NCI-H82 treated with DMSO at 0.1 percent for 48 hours (cell line): ENCODE measurements at regions not wholly inside any gene's neighbourhood (a gene's known extent, or its start where the extent isn't known, plus 50 kb on each side); places are given as distances from the start of the nearest gene placed in this dataset.
"Not testable (repeated sequence)": the region's sequence is repeated elsewhere in the genome, so short reads cannot be mapped to it uniquely, and the experiment has no call there.

Source experiments
- DNase-seq: peaks from one replicate; lab custom pipeline; 2025; ENCODE audit not compliant: unreplicated experiment; lab: John Stamatoyannopoulos, UW

DNA sequence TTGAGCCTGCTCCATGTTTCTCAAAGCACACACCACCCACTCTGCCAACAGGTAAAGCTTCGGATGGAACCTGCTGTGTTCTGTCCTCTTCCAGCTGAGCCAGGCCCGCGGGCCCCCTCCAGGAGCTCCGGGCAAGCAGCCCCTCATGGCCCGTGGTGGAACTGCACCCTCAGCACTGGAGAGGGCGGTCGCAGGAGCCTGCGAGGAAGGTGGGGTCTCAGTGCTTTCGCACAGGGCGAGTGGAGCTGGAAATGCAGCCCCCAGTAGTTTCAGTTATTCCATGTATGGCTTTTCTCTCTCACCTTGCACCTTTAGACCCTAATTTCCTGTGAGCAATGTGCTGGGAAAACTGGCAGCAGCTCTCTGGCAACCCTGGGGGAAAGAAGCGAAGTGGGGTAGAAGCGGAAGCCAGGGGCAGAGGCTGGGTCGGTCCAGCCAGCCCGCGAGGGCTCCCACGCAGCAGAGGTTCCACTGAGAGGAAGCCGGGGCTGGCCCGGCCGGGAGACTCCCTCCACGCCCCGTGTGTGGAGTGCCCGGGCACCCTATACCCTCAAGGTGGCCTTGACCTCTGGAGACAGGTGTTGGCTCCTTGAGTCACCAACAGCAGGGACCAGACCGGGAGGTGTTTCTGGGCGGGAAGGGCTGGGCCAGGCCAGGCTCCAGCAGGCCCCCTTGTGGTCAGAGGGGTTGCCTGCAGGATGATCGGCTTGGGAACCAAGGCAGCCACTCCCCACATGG is 119.9 kb upstream of the TMEM45B start:
- no peak for DNase-seq

DNA sequence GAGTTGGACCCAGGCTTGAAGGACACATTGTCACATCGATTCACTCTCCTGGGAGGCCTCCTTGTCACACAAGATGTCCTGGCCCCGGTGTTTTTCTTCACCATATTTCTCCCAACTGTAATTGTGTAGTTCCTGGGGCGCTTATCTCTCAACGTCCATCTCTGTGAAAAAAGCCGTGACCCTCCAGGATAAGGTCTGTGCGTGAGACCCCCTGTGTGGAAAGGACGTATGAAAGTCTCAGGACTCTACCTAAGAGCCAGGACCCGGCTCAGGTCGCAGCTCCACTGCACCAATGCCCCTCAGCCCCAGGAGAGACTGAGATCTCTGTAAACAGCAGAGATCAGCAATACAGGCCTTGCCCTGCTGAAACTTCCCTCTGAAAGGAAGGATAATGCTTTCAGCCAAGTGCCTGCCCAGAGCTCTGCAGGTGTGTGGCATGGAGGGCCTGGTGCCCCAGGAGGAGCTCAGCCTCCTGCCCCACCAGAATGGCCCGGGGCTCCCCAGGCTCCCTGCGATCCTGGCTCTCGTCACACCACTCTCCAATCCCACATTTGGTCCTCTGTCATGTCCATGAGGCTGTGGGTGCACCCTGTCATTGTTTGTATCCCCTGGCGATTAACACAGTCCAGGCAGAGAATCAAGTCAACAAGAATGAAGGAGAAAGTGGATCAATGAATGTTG is 119.2 kb upstream of the TMEM45B start:
- no peak for DNase-seq

DNA sequence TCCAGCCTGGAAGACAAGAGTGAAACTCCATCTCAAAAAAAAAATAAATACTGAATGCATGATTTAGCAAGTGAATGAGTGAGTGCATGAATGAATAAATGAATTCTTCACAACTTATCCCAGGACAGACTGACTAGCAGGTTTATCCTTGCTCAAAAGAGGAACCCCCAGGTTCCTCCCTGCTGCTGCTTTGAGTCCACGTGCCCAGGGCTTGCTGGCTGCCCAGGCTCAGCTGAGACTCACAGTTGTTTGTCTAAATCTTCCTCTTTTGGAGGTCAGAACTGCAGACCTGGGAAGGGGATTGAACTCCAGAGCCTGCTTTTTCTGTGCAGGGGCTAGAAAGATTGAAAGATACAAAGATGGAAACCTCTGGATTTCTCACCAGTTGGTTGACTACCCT is 117.4 kb upstream of the TMEM45B start:
- no peak for DNase-seq

DNA sequence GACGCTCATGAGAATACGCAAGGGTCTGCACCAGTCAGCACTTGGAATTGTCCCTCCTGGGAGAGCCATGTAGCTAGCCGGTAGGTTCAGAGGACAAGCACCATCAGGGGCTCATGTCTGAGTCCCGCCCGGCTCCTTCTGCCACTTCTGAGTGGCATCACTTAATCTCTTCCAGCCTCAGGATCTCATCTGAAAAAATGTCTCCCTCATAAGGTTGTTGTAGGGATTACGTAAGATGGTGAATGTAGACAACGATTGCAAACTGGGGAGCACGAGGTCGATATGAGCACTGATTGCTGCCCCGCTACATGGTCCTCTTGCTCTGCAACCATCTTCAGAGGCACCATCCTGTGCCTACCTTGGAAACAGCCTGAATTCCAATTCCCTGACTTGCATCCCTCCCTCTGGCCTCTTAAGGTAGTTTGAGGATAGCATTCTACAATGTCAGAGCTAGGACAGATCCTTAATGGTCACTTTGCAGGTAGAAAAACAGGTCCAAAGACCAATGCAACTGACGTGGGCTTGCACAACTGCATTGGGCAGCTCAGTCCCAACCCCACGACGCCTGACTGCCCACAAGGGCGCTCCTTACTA is 115.8 kb upstream of the TMEM45B start:
- DNase-seq, result no peak

DNA sequence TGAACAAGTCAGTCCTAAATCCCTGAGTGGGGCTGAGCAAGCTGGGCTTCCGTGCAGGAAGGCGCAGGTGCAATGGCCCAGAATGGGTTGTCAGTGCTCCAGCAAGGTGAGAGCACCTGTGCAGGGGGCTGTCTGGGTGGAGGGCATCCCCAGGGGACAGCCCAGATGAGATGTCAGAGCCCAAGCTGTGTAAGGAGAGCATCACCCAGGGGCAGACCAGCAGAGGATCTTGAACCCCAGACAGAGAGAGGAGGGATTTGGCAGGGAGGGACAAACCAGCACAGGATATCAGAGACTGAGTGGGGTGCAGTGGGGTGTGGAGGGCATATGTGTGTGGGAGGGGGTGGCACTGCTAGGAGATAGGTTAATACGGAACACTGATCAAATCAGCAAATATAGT is 114.9 kb upstream of the TMEM45B start:
- DNase-seq, result no peak

DNA sequence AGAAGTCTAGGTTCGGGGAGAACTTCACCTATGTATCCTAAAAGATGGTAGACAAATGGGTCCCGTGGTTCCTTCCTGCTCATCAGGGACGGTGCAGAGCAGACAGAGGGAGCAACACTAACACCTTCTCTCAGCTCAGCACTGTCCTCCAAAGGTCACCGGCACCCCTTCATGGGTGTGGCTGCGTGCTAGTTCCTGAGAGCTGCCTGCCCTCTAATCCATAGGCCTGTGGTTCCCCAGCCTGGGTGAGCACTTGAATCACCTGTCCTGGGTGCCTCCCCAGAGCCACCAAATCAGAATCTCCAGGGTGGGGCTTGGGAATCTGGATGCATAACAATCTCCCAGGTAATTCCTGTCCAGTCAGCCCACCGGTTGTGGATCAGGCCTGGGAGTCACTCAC is 113.9 kb upstream of the TMEM45B start:
- no peak for DNase-seq

DNA sequence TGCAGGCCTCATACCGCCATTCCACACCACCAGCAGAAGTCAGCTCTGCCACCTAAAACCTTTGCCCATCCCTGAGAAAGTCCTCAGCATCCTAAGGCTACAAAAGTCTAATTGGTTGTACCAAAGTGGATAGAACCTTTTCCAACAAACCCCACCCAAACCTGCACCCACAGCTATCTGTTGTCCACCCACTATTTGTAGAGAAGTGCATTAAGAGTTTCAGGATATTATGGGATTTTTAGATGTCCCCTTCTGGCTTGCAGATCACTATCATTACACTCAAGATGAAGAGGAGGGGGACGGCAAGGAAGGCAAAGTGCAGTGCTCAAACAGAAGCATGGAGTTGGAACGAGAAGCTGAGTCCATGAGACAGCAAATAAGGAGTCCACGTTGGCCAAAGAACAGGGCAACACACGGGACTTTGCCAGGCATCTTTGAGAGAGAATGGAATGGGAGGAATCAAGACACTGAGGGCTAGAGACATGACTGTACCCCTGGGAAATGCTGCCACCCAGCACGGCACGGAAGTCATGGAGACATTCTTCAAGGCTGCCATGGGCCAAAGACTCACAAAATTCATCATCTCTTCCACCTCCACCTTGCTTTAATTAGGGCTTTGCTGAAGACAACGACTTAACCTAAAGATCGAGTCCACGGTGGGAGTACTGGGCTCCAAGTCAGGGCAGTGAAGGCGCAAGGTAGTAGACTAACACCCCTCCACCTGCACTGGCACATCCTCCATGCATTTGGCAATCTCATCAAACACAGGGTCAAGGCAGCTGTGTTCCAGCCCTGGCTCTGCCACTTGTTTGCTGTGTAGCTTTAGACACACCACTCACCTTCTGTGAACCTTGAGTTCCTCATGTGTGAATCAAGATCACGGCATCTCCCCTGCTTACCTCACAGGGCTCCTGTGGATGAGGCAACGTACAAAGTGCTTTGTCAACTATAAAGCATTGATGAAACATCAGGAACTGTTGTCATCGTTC is 112.9 kb upstream of the TMEM45B start:
- no peak for DNase-seq

DNA sequence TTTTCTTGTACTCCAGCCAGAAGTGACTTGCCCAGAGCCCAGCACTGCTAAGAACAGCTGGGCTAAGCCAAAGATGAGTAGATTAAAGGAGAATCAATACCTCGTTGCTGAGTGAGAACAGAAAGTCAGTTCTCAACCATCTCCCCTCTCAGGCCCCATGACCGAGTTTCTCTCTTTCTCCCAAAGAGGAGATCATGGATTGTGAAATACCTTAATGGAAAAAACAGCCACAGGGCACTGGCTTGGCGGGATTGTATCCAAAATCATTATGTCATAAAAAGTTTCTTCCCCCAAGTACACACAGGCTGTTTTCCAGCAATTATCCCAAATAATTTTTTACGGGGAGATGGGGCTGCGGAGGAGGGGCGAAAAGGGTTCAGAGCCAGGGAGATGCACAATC is 111.8 kb upstream of the TMEM45B start:
- no peak for DNase-seq

DNA sequence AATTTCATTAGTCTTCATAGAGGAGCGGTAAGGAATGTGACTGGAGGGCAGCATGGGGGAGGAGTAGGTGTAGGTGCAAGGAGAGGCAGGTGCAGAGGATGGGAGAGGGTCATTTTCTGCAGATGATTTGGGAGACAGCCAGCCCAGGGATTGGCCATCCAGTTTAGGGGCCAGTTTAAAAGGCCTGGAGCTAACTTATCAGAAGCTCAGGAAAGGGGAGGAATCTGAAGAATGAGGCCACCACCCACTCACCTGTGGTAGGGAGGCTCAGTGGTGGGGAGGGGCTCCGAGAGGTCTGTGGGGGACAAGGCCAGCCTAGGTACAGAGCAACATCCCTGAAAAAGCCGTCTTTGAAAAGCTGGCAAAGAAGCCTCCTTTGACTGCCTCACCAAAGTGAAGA is 110.8 kb upstream of the TMEM45B start:
- DNase-seq, result no peak

DNA sequence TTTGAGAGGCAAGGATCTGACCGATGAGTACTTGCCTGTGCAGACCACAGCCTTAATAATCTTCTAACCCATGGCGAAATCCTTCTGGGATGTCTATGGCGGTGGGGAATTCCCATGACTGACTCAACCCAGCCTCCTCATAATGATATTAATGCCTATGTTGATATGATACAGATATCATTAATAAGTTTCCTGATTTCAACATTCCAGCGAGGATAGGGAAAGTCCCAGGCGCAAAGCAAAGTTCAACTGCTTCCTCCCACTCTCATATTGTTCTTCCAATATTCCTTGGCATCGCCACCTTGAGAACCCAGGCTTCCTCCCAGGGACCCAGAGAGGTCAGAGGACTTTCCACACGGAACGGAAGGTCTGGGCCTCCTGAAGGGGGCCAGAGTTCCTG is 110.3 kb upstream of the TMEM45B start:
- no peak for DNase-seq

DNA sequence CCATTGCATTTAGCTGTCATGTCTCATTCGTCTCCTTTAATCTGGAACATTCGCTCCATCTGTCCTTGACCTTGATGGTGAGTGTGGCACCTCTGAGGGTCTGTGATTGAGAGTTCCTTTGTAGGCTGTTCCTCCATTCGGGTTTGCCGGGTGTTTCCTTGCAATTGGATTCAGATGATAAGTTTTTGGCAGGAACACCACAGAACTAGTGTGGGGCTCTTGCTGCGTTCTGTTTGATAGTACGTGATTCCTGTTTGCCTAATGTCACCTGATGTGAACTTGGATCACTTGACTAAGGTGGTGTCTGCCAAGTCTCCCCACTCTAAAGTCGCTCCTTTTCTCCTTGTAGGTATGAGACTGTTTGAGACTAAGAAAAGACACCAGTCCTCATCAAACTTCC is 109.7 kb upstream of the TMEM45B start:
- DNase-seq, result no peak

DNA sequence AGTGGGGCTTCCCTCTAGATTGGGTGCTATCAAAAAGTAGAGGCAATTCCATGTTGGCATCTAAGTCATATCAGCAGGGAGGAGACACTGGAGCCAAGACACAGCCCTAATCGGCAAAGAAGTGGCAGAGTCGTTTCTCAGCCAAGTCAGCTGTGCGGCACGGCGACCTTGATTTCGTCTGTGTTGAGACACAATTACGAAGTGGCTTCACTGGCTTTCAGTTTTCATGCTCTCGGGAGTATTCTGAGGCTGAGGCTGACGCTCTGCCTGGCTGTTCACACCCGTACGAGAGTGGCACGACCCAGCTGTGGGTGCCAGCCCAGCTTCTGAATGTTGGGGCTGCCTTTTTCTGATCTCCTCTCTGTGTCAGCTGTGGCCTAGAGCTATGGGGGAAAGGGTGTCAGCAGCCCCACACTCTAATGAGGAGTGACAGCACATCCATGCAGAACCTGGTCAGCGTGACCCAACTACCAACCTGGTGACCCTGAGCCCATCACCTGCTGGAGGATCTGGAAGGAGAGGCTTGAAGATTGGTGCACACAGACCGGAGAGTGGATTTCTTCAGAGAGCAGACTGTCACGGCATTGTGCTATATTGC is 105.7 kb upstream of the TMEM45B start:
- DNase-seq, result no peak

DNA sequence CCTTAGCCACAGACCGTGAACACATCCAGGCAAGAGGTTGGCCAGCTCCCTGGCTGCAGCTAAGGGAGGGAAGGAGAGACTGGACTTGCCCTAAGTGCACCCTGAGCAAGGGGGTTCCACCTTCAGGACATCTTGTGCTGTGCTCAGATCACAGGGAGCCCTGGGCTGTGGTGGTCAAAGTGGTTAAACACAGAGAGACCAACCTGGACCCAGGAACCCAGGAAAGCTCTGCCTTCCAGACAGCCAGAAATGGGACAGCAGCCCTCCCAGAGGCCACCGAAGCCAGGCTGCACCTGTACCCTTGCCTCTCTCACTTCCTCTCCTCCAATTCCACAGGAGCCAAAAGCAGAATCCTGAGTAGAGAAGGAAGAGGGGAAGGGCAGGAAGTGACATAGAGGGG is 105.2 kb upstream of the TMEM45B start:
- no peak for DNase-seq

DNA sequence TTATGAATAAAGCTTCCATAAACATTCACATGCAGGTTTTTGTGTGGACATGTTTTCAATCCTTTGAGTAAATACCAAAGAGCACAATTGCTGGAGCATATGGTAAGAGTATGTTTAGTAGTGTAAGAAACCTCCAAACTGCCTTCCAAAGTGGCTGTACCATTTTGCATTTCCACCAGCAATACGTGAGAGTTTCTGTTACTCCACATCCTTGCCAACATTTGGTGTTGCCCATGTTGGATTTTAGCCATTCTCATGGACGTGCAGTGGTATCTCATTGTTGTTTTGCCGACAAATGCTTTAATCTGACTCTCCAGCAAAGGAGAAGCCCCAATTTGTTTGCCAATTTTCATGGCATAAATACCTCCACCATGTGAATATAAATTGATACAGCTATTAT is 103.9 kb upstream of the TMEM45B start:
- DNase-seq, result no peak

DNA sequence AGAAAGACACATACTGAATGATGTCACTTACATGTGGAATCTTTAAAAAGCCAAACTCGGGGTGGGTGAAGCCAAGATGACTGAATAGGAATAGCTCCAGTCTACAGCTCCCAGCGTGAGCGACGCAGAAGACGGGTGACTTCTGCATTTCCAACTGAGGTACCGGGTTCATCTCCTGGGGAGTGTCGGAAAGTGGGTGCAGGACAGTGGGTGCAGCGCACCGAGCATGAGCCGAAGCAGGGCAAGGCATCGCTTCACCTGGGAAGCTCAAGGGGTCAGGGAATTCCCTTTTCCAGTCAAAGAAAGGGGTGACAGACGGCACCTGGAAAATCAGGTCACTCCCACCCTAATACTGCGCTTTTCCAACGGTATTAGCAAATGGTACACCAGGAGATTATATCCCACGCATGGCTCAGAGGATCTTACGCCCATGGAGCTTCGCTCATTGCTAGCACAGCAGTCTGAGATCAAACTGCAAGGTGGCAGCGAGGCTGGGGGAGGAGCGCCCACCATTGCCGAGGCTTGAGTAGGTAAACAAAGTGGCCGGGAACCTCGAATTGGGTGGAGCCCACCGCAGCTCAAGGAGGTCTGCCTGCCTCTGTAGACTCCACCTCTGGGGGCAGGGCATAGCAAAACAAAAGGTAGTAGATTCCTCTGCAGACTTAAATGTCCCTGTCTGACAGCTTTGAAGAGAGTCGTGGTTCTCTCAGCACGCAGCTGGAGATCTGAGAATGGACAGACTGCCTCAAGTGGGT is 103.0 kb upstream of the TMEM45B start:
- not testable (repeated sequence) for DNase-seq

DNA sequence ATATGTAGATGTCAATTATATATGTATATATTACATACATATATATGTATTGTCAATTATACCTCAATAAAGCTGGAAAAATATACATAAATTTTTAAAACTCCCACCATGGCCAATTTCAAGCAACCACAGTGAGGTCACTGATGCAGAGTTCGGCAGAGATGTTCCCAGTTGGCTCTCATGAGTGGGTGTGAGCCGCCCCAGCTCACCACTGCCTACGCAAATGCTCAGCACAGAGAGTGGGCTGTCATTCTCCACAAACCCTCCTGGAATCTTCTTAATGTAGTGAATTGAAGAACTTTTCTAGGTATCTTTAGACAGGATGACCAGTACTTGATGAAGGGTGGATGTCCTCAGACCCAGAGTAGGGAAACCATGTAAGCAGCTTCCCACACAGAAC is 96.6 kb upstream of the TMEM45B start:
- no peak for DNase-seq

DNA sequence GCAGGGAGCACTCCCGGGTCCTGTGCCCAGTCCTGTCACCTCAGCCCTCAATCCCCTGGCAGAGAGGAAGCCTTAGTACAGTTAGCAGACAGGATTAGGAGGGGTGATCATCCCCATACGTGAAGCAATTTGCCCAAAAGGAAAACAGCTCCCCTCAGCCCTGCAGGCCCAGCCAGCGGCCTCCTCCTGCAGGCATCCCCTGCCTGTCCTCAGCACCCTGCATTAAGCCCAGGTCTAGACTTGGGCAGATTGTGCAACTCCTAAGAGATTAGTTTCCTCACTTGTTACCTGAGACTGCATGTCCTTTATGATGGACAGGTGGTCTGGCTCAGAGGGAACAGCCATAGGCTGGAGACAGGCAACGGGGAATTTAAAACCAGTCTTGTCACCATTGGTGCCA is 95.5 kb upstream of the TMEM45B start:
- no peak for DNase-seq

DNA sequence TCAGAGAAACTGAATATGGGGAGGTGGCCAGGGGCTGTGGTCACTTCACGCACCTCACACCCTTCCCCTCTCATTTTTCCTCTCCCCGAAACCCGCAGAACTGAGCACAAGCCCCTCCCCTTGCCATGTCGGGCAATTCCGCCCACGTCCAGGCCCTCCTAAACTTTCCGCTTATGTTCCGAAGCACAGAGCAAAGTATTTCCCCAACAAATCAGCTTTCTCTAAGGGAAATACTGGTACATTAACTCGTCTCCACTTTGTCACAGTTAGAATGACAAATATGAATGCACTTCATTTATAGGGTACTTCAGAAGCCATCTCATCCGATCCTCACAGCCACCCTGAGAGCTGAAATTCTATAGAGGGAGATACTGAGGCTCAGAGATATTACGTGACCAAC is 94.7 kb upstream of the TMEM45B start:
- no peak for DNase-seq

DNA sequence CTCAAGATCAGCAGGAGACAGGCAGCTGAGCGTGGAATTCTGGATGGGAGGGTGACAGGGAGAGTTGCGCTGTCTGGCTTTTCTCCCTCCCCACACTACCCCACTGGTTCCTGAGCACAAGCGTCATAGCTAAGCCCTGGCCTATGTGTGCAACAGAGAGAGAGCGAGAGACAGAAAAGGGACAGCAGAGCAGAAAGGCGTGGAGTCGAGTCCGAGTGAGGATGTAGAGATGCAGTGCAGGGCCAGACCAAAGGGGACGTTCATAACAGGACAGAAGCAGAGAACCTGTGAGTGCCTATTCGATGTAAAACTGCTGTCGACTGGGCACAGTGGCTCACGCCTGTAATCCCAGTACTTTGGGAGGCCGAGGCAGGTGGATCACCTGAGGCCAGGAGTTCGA is 94.0 kb upstream of the TMEM45B start:
- DNase-seq, result no peak

DNA sequence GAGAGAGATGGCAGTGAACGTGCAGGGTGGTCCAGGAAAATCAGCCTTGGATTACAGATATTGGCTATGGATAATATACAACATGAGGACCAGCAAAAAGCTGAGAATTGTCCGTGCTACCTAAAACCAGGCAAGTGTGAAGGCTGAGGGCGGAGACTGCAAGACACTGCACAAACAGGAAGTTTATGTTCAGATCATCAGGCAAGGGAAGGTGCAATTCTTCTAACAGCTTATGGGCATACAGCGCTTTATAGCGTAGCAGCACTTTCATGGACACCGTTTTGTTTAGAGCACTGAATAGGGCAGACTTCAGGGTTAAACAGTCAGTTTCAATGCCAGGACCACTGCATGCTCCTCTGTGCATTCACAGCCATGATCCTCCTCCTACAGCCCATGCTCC is 93.1 kb upstream of the TMEM45B start:
- no peak for DNase-seq
